G401 (cell line): ENCODE measurements at regions not wholly inside any gene's neighbourhood (a gene's known extent, or its start where the extent isn't known, plus 50 kb on each side); places are given as distances from the start of the nearest gene placed in this dataset.

Source experiments
- DNase-seq: peaks from one replicate; pipeline ENCODE4 v3.0.0-alpha.2; 2015; ENCODE audit warnings: low spot score
- in situ Hi-C: cut with HindIII; loops from 2 replicates; pipeline ENCODE4 v1.10.0; 2016; ENCODE audit warnings: low sequenced_read_pairs, mixed read lengths

- in situ Hi-C loops = no loop called here
- DNase-seq = no peak
Measured at GRCh38 chr13:83378908-83379307, 503.4 kb downstream of the SLITRK1 start.

GRCh38 chr13:83377491-83377890, 504.8 kb downstream of the SLITRK1 start:
- DNase-seq = no peak
- in situ Hi-C loops = no loop called here

GRCh38 chr13:83372786-83373185, 509.5 kb downstream of the SLITRK1 start:
- in situ Hi-C loops = no loop called here
- DNase-seq = no peak

GRCh38 chr13:83365723-83366122, 516.6 kb downstream of the SLITRK1 start:
- in situ Hi-C loops = no loop called here
- DNase-seq = no peak

- in situ Hi-C loops = no loop called here
Measured at GRCh38 chr13:83355041-83355440, 527.2 kb downstream of the SLITRK1 start.

GRCh38 chr13:83352391-83352790, 529.9 kb downstream of the SLITRK1 start:
- no peak for DNase-seq
- in situ Hi-C loops = no loop called here

More at GRCh38 chr13:83355041-83355440, 527.2 kb downstream of the SLITRK1 start:
- no peak for DNase-seq

GRCh38 chr13:83350569-83350968, 531.7 kb downstream of the SLITRK1 start:
- in situ Hi-C loops = no loop called here
- no peak for DNase-seq

GRCh38 chr13:83344518-83344917, 537.8 kb downstream of the SLITRK1 start:
- no peak for DNase-seq

GRCh38 chr13:83340170-83340569, 542.1 kb downstream of the SLITRK1 start:
- in situ Hi-C loops = no loop called here
- no peak for DNase-seq

More at GRCh38 chr13:83344518-83344917, 537.8 kb downstream of the SLITRK1 start:
- in situ Hi-C loops = no loop called here

- DNase-seq = no peak
- in situ Hi-C loops = no loop called here
Measured at GRCh38 chr13:83333614-83334388, 548.5 kb downstream of the SLITRK1 start.

GRCh38 chr13:83332751-83333150, 549.5 kb downstream of the SLITRK1 start:
- DNase-seq = no peak
- in situ Hi-C loops = no loop called here

GRCh38 chr13:83327091-83327490, 555.2 kb downstream of the SLITRK1 start:
- in situ Hi-C loops = no loop called here
- DNase-seq = no peak

GRCh38 chr13:83325125-83325853, 557.0 kb downstream of the SLITRK1 start:
- in situ Hi-C loops = no loop called here
- no peak for DNase-seq

GRCh38 chr13:83311886-83312577, 570.2 kb downstream of the SLITRK1 start:
- in situ Hi-C loops = no loop called here
- no peak for DNase-seq

GRCh38 chr13:83298617-83299016, 583.7 kb downstream of the SLITRK1 start:
- DNase-seq = no peak
- in situ Hi-C loops = no loop called here

- in situ Hi-C loops = no loop called here
- DNase-seq = no peak
Measured at GRCh38 chr13:83297586-83298290, 584.5 kb downstream of the SLITRK1 start.

GRCh38 chr13:83295686-83296085, 586.6 kb downstream of the SLITRK1 start:
- DNase-seq = no peak
- in situ Hi-C loops = no loop called here

GRCh38 chr13:83286737-83287136, 595.5 kb downstream of the SLITRK1 start:
- DNase-seq = no peak
- in situ Hi-C loops = no loop called here

- DNase-seq = no peak
- in situ Hi-C loops = no loop called here
Measured at GRCh38 chr13:83281654-83282053, 600.6 kb downstream of the SLITRK1 start.
